Body of pancreas (tissue), 4 donors: ENCODE measurements at regions not wholly inside any gene's neighbourhood (a gene's known extent, or its start where the extent isn't known, plus 50 kb on each side); places are given as distances from the start of the nearest gene placed in this dataset.
"Not testable (repeated sequence)": the region's sequence is repeated elsewhere in the genome, so short reads cannot be mapped to it uniquely, and the experiment has no call there.

Experiments used
- CTCF ChIP-seq, 7 experiments: fragments of 450-650 bp in 4 of 7; fragments of 200-600 bp in 3 of 7; sonication (generic) in 3 of 7; IDR thresholded peaks; one replicate each; pipeline ENCODE4 v1.5.1; 2016 to 2019; ENCODE audit warnings: antibody characterized with exemption in 7 of 7
- POLR2A ChIP-seq, 3 donors: fragments of 450-650 bp; IDR thresholded peaks; one replicate each; pipeline ENCODE4 v1.6.1; 2016; ENCODE audit warnings: antibody characterized with exemption in 3 of 3, mild to moderate bottlenecking in 2 of 3

GRCh38 chr1:61018068-61018467, 64.3 kb upstream of the NFIA start:
- TF ChIP-seq POLR2A, CTCF (IDR thresholded peaks at IDR 0.05): not testable (repeated sequence)
